SK-N-MC (cell line): ENCODE measurements at regions not wholly inside any gene's neighbourhood (a gene's known extent, or its start where the extent isn't known, plus 50 kb on each side); places are given as distances from the start of the nearest gene placed in this dataset.

Source experiments
- EZH2 ChIP-seq: fragments of 200-600 bp; sonication (generic); IDR thresholded peaks from one replicate; pipeline ENCODE4 v1.6.1; 2017; ENCODE audit warnings: antibody characterized with exemption
- FOXP2 ChIP-seq: optimal IDR thresholded peaks from 2 replicates; pipeline ENCODE3; 2011; ENCODE audit warnings: mild to moderate bottlenecking, moderate library complexity; ENCODE audit not compliant: insufficient read depth; ENCODE audit errors: extremely low read length, control extremely low read depth
- POLR2AphosphoS5 ChIP-seq: IDR thresholded peaks from 2 replicates; pipeline ENCODE4 v1.6.1; 2012; ENCODE audit warnings: mild to moderate bottlenecking, low read depth, low read length, borderline replicate concordance

DNA sequence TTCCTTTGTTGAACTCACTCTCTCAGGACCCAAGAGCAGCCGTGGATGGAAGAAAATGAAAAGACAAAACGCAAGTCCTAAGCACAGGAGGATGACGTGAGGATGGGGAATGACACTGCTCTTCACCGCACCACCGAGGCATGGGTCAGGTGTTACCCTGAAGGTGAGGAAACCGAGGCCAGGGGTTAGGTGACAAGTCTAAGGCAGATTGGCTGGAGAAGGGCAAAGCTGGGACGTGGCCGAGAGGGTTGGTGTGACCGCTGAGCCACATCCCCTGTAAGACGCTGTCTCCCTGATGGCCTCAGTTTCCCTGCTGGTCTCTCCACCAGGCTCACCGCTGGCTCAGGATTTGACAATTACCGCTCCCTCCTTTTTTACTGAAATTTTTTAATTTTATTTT is 284.4 kb downstream of the CTTN start:
- TF ChIP-seq POLR2AphosphoS5 (no peak), EZH2 (no peak), FOXP2 (no peak)
